ENCODE measurements at regions not wholly inside any gene's neighbourhood (a gene's known extent, or its start where the extent isn't known, plus 50 kb on each side); places are given as distances from the start of the nearest gene placed in this dataset.

GRCh38 chr4:34950926-34951325 is 1293.4 kb downstream of the ARAP2 start:
- TF ChIP-seq POLR2A (IDR thresholded peaks at IDR 0.05; ENCODE audit: low read depth) (no peak), POLR2AphosphoS5 (IDR thresholded peaks at IDR 0.05) (no peak), CTCF (IDR thresholded peaks at IDR 0.05) (no peak), EP300 (IDR thresholded peaks at IDR 0.05) (no peak)
